T-cell (primary cell): ENCODE measurements at regions not wholly inside any gene's neighbourhood (a gene's known extent, or its start where the extent isn't known, plus 50 kb on each side); places are given as distances from the start of the nearest gene placed in this dataset.

Source experiments
- ATAC-seq, 4 experiments: fragments of 200-7000 bp in 3 of 4; fragments of 150-1000 bp in 1 of 4; cut with Tn5 transposase; replicated peaks in 1 of 4; 1 replicate in 3 of 4; 2 replicates in 1 of 4; pipeline ENCODE4 v1.10.0; 2021; ENCODE audit warnings: moderate library complexity in 3 of 4, mild to moderate bottlenecking in 2 of 4, moderate number of reproducible peaks in 1 of 4
- CTCF ChIA-PET, 2 donors: fragments of 300-600 bp; sonication (Branson Sonifier 250); formaldehyde crosslinking; loops; one replicate each; lab custom pipeline; 2022; ENCODE audit warnings: antibody characterized with exemption in 2 of 2; lab: Charles Lee
- POLR2A ChIA-PET, 2 donors: fragments of 300-600 bp; sonication (Branson Sonifier 250); formaldehyde crosslinking; loops; one replicate each; lab custom pipeline; 2022; ENCODE audit warnings: antibody characterized with exemption in 2 of 2; lab: Charles Lee
- DNase-seq, 35 experiments: peaks; one replicate each; pipeline versions ENCODE4 v3.0.0 to v3.0.0-alpha.2; 2013 to 2023
- H3K27ac ChIP-seq: one replicate; pipeline ENCODE4 v1.5.1; 2013; ENCODE audit warnings: low read length
- H3K27me3 ChIP-seq, 2 experiments: replicated peaks in 1 of 2; 1 replicate in 1 of 2; 2 replicates in 1 of 2; pipeline versions ENCODE4 v1.6.1 to v1.7.0; 2013; ENCODE audit warnings: low read length in 1 of 2, mixed read lengths in 1 of 2; ENCODE audit not compliant: control insufficient read depth in 2 of 2, insufficient read depth in 2 of 2; ENCODE audit errors: extremely low read depth in 1 of 2
- H3K36me3 ChIP-seq, 2 donors: 1 replicate in 1 of 2; 2 replicates in 1 of 2; pipeline versions ENCODE4 v1.6.1 to v1.7.0; 2013; ENCODE audit warnings: low read length in 1 of 2; ENCODE audit not compliant: control insufficient read depth in 2 of 2, insufficient read depth in 1 of 2; ENCODE audit errors: extremely low read depth in 1 of 2
- H3K4me1 ChIP-seq, 2 experiments: 1 replicate in 1 of 2; 2 replicates in 1 of 2; pipeline versions ENCODE4 v1.6.1 to v1.7.0; 2013; ENCODE audit warnings: low read length in 2 of 2, mixed read lengths in 1 of 2; ENCODE audit not compliant: insufficient read depth in 2 of 2, control insufficient read depth in 1 of 2; ENCODE audit errors: extremely low read depth in 1 of 2
- H3K4me3 ChIP-seq, 2 donors: 1 replicate in 1 of 2; 2 replicates in 1 of 2; pipeline versions ENCODE4 v1.5.1 to v1.7.0; 2013; ENCODE audit warnings: mild to moderate bottlenecking in 2 of 2, low read length in 1 of 2, moderate library complexity in 1 of 2; ENCODE audit not compliant: control insufficient read depth in 1 of 2; ENCODE audit errors: extremely low read depth in 1 of 2
- H3K9me3 ChIP-seq: 2 replicates; pipeline ENCODE4 v1.7.0; 2013
- H3K27ac Mint-ChIP-seq, 2 donors: one replicate each; pipeline ENCODE4 v1.8.0; 2020 to 2021; ENCODE audit warnings: mild to moderate bottlenecking in 2 of 2, mixed read lengths in 2 of 2
- H3K27me3 Mint-ChIP-seq, 2 donors: one replicate each; pipeline ENCODE4 v1.8.0; 2021 to 2022; ENCODE audit warnings: mixed read lengths in 2 of 2
- H3K36me3 Mint-ChIP-seq: one replicate; pipeline ENCODE4 v1.8.0; 2021; ENCODE audit warnings: mixed read lengths
- H3K4me1 Mint-ChIP-seq, 3 donors: one replicate each; pipeline ENCODE4 v1.8.0; 2020 to 2022; ENCODE audit warnings: mixed read lengths in 3 of 3, mild to moderate bottlenecking in 1 of 3
- H3K4me3 Mint-ChIP-seq, 3 donors: one replicate each; pipeline ENCODE4 v1.8.0; 2020 to 2022; ENCODE audit warnings: mild to moderate bottlenecking in 3 of 3, mixed read lengths in 3 of 3, moderate library complexity in 3 of 3
- H3K9me3 Mint-ChIP-seq, 3 donors: one replicate each; pipeline ENCODE4 v1.8.0; 2020 to 2022; ENCODE audit warnings: mixed read lengths in 3 of 3
- WGBS: methylation state at CpG from one replicate; pipeline ENCODE4 v1.1.5; 2013; ENCODE audit warnings: missing lambda C conversion rate; ENCODE audit not compliant: insufficient coverage; 5-methylcytosine and 5-hydroxymethylcytosine counted together

DNA sequence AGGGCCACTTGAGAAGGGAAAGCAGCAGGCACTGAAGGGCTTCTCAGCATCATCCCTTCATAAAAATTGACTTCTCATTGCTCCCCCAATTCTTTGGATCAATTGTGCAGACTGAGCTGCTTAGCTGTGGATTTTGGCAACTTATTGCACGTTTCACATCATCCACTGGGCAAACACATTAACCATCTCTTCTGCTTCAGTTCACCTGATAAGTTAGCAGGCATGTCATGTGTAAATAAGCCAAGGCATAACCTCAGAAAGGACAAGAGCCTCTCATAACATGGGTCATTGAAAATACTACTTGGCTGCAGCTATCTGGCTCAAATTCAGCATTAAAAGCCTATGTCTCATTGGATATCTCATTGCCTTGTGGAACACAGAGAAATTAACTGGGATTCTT is 366.5 kb downstream of the LRRC3B start:
- H3K9me3 ChIP-seq, result no peaks in the 10 kb centered on the region
- ChIA-PET POLR2A (interaction anchor here in 1 of 2 donors (0.6 kb wide), 1 partner anchor 360 kb away, joined by 5 read pairs; no protein-coding TSS in a partner anchor), CTCF (no interaction called here)
- peaks cover 0 to 4% of the 10 kb centered on the region in 2 donors for H3K27me3 Mint-ChIP-seq
- H3K9me3 Mint-ChIP-seq, result peaks cover 0 to 14% (median 6%) of the 10 kb centered on the region in 3 donors
- no peak for ATAC-seq
- no peak overlapping the region for H3K4me3 ChIP-seq
- DNase-seq, result no peak
- WGBS, result 20% methylated on average over 1 of the region's 1 CpG
- no peaks in the 10 kb centered on the region for H3K4me1 Mint-ChIP-seq
- no peaks in the 10 kb centered on the region for H3K27me3 ChIP-seq
- H3K4me3 Mint-ChIP-seq, result no peak overlapping the region
- H3K27ac Mint-ChIP-seq, result no peak overlapping the region
- H3K36me3 Mint-ChIP-seq, result no peaks in the 10 kb centered on the region
- no peaks in the 10 kb centered on the region for H3K4me1 ChIP-seq
- H3K36me3 ChIP-seq, result no peaks in the 10 kb centered on the region
- H3K27ac ChIP-seq, result no peak overlapping the region

DNA sequence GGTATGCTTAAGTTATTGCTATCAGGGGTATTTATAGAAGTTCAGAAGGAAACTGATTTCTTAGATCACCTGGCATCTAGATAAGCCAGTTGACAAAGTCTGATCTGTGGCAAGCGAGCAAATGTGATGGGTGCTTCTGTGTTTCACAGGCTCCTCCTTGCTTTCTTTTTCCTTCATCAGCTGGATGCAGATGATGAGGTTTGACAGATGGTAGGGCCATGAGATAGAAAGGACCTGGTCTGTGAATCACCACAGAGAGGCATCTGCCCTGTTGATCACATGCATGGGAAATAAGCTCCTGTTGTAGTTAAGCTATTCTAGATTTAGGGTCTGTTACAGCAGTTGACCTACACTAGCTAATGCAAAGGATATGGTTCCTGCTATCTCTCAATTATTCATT is 372.0 kb downstream of the NEK10 start:
- Histone ChIP-seq H3K36me3 (no peaks in the 10 kb centered on the region), H3K27me3 (no peaks in the 10 kb centered on the region), H3K9me3 (no peaks in the 10 kb centered on the region), H3K4me3 (no peak overlapping the region), H3K4me1 (no peaks in the 10 kb centered on the region), H3K27ac (no peak overlapping the region)
- ChIA-PET POLR2A (no interaction called here), CTCF (no interaction called here)
- Mint-ChIP-seq H3K4me3 (no peak overlapping the region), H3K4me1 (no peaks in the 10 kb centered on the region), H3K36me3 (no peaks in the 10 kb centered on the region), H3K27me3 (no peaks in the 10 kb centered on the region), H3K9me3 (peaks cover 2 to 16% (median 8%) of the 10 kb centered on the region in 3 donors), H3K27ac (no peak overlapping the region)
- ATAC-seq (no peak), DNase-seq (no peak)
- no CpG with 5 or more reads among the region's 1 CpG for WGBS

DNA sequence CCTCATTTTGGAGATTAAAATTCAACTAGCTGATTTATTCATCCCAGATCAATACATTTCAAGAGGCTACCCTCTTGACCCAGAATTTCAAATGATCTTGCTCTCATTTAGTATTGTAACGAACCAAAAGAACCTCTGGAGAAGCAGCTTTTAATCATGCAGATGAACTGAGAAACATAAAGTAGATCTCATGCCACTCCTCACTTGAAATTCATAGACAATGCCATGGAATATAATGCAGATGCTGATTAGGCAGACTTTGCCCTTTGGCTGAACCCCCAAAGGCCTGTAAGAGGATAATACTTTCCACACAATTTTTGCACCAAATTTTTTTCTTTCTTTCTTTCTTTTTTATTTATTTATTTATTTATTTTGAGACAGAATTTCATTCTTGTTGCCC is 358.3 kb downstream of the NEK10 start:
- POLR2A ChIA-PET, result no interaction called here

DNA sequence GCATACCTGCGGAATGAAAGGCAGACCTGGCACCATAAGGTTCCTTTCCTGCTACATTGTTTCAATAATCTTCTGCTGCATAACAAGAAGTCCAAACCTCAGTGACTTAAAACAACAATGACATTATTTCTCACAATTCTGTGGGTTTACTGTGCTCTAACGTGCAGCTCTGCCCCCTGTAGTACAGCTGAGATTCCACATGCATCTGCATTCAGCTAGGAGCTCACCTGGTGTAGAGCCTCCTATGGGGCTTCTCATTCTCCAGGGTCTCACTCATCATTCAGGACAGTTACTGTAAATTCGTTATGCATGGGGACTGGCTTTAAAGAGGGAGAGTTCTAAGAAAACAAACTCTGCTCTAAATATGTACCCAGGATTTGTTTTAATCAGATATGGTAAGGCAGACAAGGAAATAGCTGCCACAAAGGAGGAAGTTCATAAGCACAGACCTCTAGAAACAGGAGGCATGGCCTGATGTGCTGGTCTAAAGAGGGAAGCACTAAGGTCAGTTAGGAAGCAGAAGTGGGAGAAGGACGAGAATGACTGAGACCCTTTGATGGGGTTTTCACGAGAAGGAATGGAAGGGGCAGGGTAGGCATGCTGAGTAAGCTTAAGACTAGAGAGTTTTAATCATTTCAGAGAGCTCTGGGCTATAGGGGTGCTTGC is 347.0 kb downstream of the NEK10 start:
- CTCF ChIA-PET, result no interaction called here
- H3K4me1 ChIP-seq, result no peaks in the 10 kb centered on the region
- Mint-ChIP-seq H3K4me3 (no peak overlapping the region), H3K27ac (no peak overlapping the region), H3K9me3 (peaks cover under 1 to 4% (median 3%) of the 10 kb centered on the region in 3 donors), H3K27me3 (no peaks in the 10 kb centered on the region), H3K4me1 (no peaks in the 10 kb centered on the region), H3K36me3 (no peaks in the 10 kb centered on the region)
- H3K27me3 ChIP-seq, result no peaks in the 10 kb centered on the region
- WGBS, result 41% methylated on average over 4 of the region's 5 CpGs
- ATAC-seq (no peak), DNase-seq (no peak)
- no peak overlapping the region for H3K4me3 ChIP-seq
- no peaks in the 10 kb centered on the region for H3K9me3 ChIP-seq
- no peak overlapping the region for H3K27ac ChIP-seq
- no peaks in the 10 kb centered on the region for H3K36me3 ChIP-seq
- POLR2A ChIA-PET, result no interaction called here

More for the DNA sequence above, 358.3 kb downstream of the NEK10 start:
- Mint-ChIP-seq H3K27me3 (no peaks in the 10 kb centered on the region), H3K4me1 (no peaks in the 10 kb centered on the region), H3K36me3 (no peaks in the 10 kb centered on the region), H3K27ac (no peak overlapping the region), H3K9me3 (peaks cover 0 to 3% (median 0%) of the 10 kb centered on the region in 3 donors), H3K4me3 (no peak overlapping the region)
- Histone ChIP-seq H3K4me3 (no peak overlapping the region), H3K27me3 (no peaks in the 10 kb centered on the region), H3K9me3 (no peaks in the 10 kb centered on the region), H3K36me3 (no peaks in the 10 kb centered on the region), H3K27ac (no peak overlapping the region), H3K4me1 (no peaks in the 10 kb centered on the region)
- ATAC-seq, result no peak
- CTCF ChIA-PET, result no interaction called here
- no peak for DNase-seq
- WGBS, result 57% methylated on average over 1 of the region's 1 CpG

DNA sequence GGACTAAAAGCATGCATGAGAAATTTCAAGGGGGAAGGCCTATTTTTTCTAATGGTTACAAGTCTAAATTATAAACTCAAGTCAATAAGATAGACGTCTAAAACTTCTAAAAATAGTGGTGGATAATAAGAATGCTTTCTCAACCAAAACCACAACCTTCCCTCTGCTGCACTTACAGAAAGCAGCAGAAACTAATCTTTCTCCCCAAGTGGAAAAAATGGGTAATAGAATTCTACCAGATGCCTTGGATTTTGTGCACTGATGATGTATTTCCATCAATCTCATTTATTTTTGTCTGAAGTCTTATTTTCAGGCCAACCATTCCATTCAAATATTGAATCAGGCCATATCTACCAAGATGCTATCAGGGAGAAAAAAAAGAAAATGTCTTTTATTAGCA is 344.7 kb downstream of the NEK10 start:
- CTCF ChIA-PET, result no interaction called here
- Mint-ChIP-seq H3K9me3 (peaks cover 0 to 4% (median 3%) of the 10 kb centered on the region in 3 donors), H3K4me3 (no peak overlapping the region), H3K27me3 (no peaks in the 10 kb centered on the region), H3K4me1 (no peaks in the 10 kb centered on the region), H3K36me3 (no peaks in the 10 kb centered on the region), H3K27ac (no peak overlapping the region)
- Histone ChIP-seq H3K9me3 (no peaks in the 10 kb centered on the region), H3K27me3 (no peaks in the 10 kb centered on the region), H3K4me1 (no peaks in the 10 kb centered on the region), H3K36me3 (no peaks in the 10 kb centered on the region), H3K27ac (no peak overlapping the region), H3K4me3 (no peak overlapping the region)
- POLR2A ChIA-PET, result no interaction called here
- no peak for ATAC-seq
- no peak for DNase-seq
- no CpG with 5 or more reads among the region's 1 CpG for WGBS

DNA sequence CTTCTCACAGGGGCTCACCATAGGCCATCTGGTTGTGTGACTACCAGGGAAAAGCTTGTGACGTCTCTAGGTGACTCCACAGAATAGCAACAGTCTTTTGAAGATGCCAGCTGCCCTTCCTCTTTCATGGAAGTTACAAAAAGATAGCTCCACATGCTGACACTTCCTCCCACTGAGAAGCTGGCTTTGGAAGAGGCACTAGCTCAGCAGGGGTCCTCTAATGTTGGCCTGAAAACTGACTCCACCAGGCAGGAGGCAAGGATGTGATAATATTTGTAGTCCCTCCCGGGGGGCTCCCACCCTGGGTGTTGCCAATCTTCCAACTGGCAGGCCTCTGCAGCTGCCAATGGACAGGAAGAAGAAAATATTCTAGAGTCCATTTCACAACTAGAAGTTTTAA is 343.5 kb downstream of the NEK10 start:
- no peaks in the 10 kb centered on the region for H3K27me3 Mint-ChIP-seq
- H3K4me3 Mint-ChIP-seq, result no peak overlapping the region
- WGBS, result 25% methylated on average over 1 of the region's 2 CpGs
- ChIA-PET POLR2A (interaction anchor here in 1 of 2 donors (0.5 kb wide), 1 partner anchor 112 kb away, joined by 3 read pairs; no protein-coding TSS in a partner anchor), CTCF (no interaction called here)
- ATAC-seq, result no peak
- no peak for DNase-seq
- H3K36me3 Mint-ChIP-seq, result no peaks in the 10 kb centered on the region
- peaks cover 0 to 4% (median 3%) of the 10 kb centered on the region in 3 donors for H3K9me3 Mint-ChIP-seq
- no peak overlapping the region for H3K27ac Mint-ChIP-seq
- Histone ChIP-seq H3K9me3 (no peaks in the 10 kb centered on the region), H3K4me3 (no peak overlapping the region), H3K4me1 (no peaks in the 10 kb centered on the region), H3K27ac (no peak overlapping the region), H3K36me3 (no peaks in the 10 kb centered on the region), H3K27me3 (no peaks in the 10 kb centered on the region)
- H3K4me1 Mint-ChIP-seq, result no peaks in the 10 kb centered on the region
